CD14-positive monocyte (primary cell): ENCODE measurements at regions not wholly inside any gene's neighbourhood (a gene's known extent, or its start where the extent isn't known, plus 50 kb on each side); places are given as distances from the start of the nearest gene placed in this dataset.

Source experiments
- DNase-seq, 3 donors: peaks; one replicate each; pipeline ENCODE4 v3.0.0-alpha.2; 2011 to 2022
- H2AFZ ChIP-seq: 2 replicates; pipeline ENCODE4 v1.6.0; 2012; ENCODE audit warnings: mild to moderate bottlenecking, low read depth, low read length, inconsistent platforms; ENCODE audit not compliant: insufficient read depth, poor library complexity, severe bottlenecking
- H3K27ac ChIP-seq, 2 donors: 1 replicate in 1 of 2; 2 replicates in 1 of 2; pipeline ENCODE4 v1.5.1; 2012 to 2013; ENCODE audit warnings: low read length in 2 of 2, control low read depth in 1 of 2, inconsistent platforms in 1 of 2, low read depth in 1 of 2, mild to moderate bottlenecking in 1 of 2
- H3K27me3 ChIP-seq, 2 donors: one replicate each; pipeline versions ENCODE4 v1.6.0 to v1.6.1; 2011 to 2013; ENCODE audit warnings: low read length in 2 of 2; ENCODE audit not compliant: control insufficient read depth in 2 of 2, insufficient read depth in 2 of 2
- H3K36me3 ChIP-seq, 2 donors: replicated peaks in 1 of 2; 1 replicate in 1 of 2; 2 replicates in 1 of 2; pipeline versions ENCODE4 v1.5.1 to v1.6.1; 2012 to 2013; ENCODE audit warnings: low read length in 2 of 2, control low read depth in 1 of 2, inconsistent platforms in 1 of 2, mild to moderate bottlenecking in 1 of 2; ENCODE audit not compliant: insufficient read depth in 2 of 2, control insufficient read depth in 1 of 2
- H3K4me1 ChIP-seq, 2 donors: 1 replicate in 1 of 2; 2 replicates in 1 of 2; pipeline versions ENCODE4 v1.5.1 to v1.6.1; 2012 to 2013; ENCODE audit warnings: low read length in 2 of 2, control low read depth in 1 of 2, inconsistent platforms in 1 of 2, mild to moderate bottlenecking in 1 of 2, moderate library complexity in 1 of 2; ENCODE audit not compliant: insufficient read depth in 2 of 2, control insufficient read depth in 1 of 2
- H3K4me2 ChIP-seq: replicated peaks from 2 replicates; pipeline ENCODE3; 2012; ENCODE audit warnings: low read length, moderate library complexity, mild to moderate bottlenecking; ENCODE audit not compliant: poor library complexity, severe bottlenecking; ENCODE audit errors: extremely low read depth
- H3K4me3 ChIP-seq, 3 experiments: fragments of 200-600 bp in 1 of 3; sonication (generic) in 1 of 3; replicated peaks in 1 of 3; 1 replicate in 2 of 3; 2 replicates in 1 of 3; pipeline ENCODE4 v1.5.1; 2011 to 2013; ENCODE audit warnings: low read length in 3 of 3, mild to moderate bottlenecking in 3 of 3, control low read depth in 2 of 3, low read depth in 2 of 3, inconsistent platforms in 1 of 3, moderate library complexity in 1 of 3
- H3K79me2 ChIP-seq: 2 replicates; pipeline ENCODE4 v1.6.0; 2012; ENCODE audit warnings: mild to moderate bottlenecking, control low read depth, inconsistent platforms, low read length, moderate library complexity; ENCODE audit not compliant: insufficient read depth
- H3K9ac ChIP-seq: 2 replicates; pipeline ENCODE4 v1.6.0; 2017; ENCODE audit warnings: low read length, mild to moderate bottlenecking; ENCODE audit not compliant: insufficient read depth, poor library complexity, severe bottlenecking
- H3K9me3 ChIP-seq, 2 donors: replicated peaks in 1 of 2; 1 replicate in 1 of 2; 2 replicates in 1 of 2; pipeline versions ENCODE4 v1.5.1 to v1.6.1; 2012 to 2013; ENCODE audit warnings: low read length in 2 of 2, control low read depth in 1 of 2; ENCODE audit not compliant: control insufficient read depth in 1 of 2, insufficient read depth in 1 of 2
- H4K20me1 ChIP-seq: 2 replicates; pipeline ENCODE4 v1.6.0; 2012; ENCODE audit warnings: mild to moderate bottlenecking, low read length, control low read depth, moderate library complexity; ENCODE audit not compliant: insufficient read depth
- H3K27ac Mint-ChIP-seq, 7 donors: one replicate each; pipeline ENCODE4 v1.8.0; 2020; ENCODE audit warnings: mild to moderate bottlenecking in 7 of 7, mixed read lengths in 7 of 7, moderate library complexity in 6 of 7, inconsistent platforms in 2 of 7
- H3K27me3 Mint-ChIP-seq, 3 donors: one replicate each; pipeline ENCODE4 v1.8.0; 2021 to 2022; ENCODE audit warnings: low read depth in 3 of 3, mild to moderate bottlenecking in 3 of 3, mixed read lengths in 3 of 3, moderate library complexity in 3 of 3, inconsistent platforms in 1 of 3
- H3K36me3 Mint-ChIP-seq, 2 donors: one replicate each; pipeline ENCODE4 v1.8.0; 2020; ENCODE audit warnings: mixed read lengths in 2 of 2, inconsistent platforms in 1 of 2, mild to moderate bottlenecking in 1 of 2
- H3K4me1 Mint-ChIP-seq: one replicate; pipeline ENCODE4 v1.8.0; 2020; ENCODE audit warnings: mild to moderate bottlenecking, mixed read lengths
- H3K4me3 Mint-ChIP-seq, 2 donors: one replicate each; pipeline ENCODE4 v1.8.0; 2020; ENCODE audit warnings: mild to moderate bottlenecking in 2 of 2, mixed read lengths in 2 of 2, moderate library complexity in 1 of 2
- H3K9me3 Mint-ChIP-seq, 7 donors: one replicate each; pipeline ENCODE4 v1.8.0; 2020 to 2022; ENCODE audit warnings: mixed read lengths in 7 of 7, mild to moderate bottlenecking in 6 of 7, moderate library complexity in 6 of 7, inconsistent platforms in 2 of 7
- WGBS: methylation state at CpG from one replicate; pipeline ENCODE4 v1.1.5; 2013; ENCODE audit warnings: missing lambda C conversion rate; ENCODE audit not compliant: insufficient coverage; 5-methylcytosine and 5-hydroxymethylcytosine counted together
- intact Hi-C, 2 donors: fragments of 100-400 bp; cut with micrococcal nuclease; formaldehyde crosslinking; loops; one replicate each; pipeline versions ENCODE4 v1.15.0 to v1.15.1; 2023
- TF ChIP-seq, protein P1 (sequence below): fragments of 200-600 bp; IDR thresholded peaks from one replicate; pipeline ENCODE4 v1.8.0; 2022; ENCODE audit warnings: antibody characterized with exemption, mild to moderate bottlenecking

DNA sequence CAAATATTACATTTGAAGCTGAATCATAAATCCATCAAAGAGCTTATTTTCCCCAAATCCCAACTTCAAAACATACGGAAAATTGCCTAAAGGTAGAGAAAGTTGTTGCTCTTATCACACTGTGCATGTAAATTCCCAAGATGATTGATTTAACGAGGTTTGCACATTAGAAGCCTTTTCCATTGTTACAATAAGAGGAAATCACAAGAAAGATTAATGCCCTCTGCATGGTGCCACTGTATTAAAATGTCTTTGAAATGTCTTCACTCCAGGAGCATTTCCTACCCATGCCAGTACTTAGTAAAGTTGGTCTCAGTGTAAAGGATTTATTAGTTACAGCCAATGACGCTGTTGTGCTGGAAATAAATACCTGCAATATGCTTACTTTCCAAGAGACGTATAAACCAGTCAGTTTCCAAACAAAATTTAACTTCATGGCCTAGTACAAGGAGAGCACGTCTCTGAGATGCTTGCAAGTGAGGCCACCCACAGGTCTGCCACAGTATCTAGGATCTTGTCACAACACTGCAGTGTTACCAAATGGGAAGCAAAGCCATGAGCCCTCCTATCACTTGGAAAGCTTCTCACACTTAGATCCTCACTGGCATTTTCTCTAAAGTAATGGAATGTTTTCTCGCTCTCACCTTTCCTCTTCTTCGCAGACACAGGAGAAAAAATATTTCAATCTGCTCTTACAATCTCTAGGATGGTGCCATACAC, 112.4 kb downstream of the CETN3 start:
- no peaks in the 10 kb centered on the region for H4K20me1 ChIP-seq
- H3K9me3 ChIP-seq = no peaks in the 10 kb centered on the region
- peaks cover 0 to 4% (median 0%) of the 10 kb centered on the region in 3 donors for H3K27me3 Mint-ChIP-seq
- H2AFZ ChIP-seq = no peak overlapping the region
- TF ChIP-seq, protein P1, sequence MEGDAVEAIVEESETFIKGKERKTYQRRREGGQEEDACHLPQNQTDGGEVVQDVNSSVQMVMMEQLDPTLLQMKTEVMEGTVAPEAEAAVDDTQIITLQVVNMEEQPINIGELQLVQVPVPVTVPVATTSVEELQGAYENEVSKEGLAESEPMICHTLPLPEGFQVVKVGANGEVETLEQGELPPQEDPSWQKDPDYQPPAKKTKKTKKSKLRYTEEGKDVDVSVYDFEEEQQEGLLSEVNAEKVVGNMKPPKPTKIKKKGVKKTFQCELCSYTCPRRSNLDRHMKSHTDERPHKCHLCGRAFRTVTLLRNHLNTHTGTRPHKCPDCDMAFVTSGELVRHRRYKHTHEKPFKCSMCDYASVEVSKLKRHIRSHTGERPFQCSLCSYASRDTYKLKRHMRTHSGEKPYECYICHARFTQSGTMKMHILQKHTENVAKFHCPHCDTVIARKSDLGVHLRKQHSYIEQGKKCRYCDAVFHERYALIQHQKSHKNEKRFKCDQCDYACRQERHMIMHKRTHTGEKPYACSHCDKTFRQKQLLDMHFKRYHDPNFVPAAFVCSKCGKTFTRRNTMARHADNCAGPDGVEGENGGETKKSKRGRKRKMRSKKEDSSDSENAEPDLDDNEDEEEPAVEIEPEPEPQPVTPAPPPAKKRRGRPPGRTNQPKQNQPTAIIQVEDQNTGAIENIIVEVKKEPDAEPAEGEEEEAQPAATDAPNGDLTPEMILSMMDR = no peak
- no peak overlapping the region for H3K4me3 Mint-ChIP-seq
- H3K79me2 ChIP-seq = no peaks in the 10 kb centered on the region
- H3K4me1 Mint-ChIP-seq = no peaks in the 10 kb centered on the region
- no peak overlapping the region for H3K4me3 ChIP-seq
- H3K9me3 Mint-ChIP-seq = peaks cover 0 to 7% (median 2%) of the 10 kb centered on the region in 7 donors
- no peaks in the 10 kb centered on the region for H3K36me3 ChIP-seq
- 100% methylated on average over 2 of the region's 7 CpGs for WGBS
- H3K27me3 ChIP-seq = no peaks in the 10 kb centered on the region
- intact Hi-C loops = no loop called here
- no peak overlapping the region for H3K27ac ChIP-seq
- no peaks in the 10 kb centered on the region for H3K36me3 Mint-ChIP-seq
- no peaks in the 10 kb centered on the region for H3K4me1 ChIP-seq
- no peak overlapping the region for H3K4me2 ChIP-seq
- no peak overlapping the region for H3K9ac ChIP-seq
- no peak for DNase-seq
- H3K27ac Mint-ChIP-seq = no peak overlapping the region

DNA sequence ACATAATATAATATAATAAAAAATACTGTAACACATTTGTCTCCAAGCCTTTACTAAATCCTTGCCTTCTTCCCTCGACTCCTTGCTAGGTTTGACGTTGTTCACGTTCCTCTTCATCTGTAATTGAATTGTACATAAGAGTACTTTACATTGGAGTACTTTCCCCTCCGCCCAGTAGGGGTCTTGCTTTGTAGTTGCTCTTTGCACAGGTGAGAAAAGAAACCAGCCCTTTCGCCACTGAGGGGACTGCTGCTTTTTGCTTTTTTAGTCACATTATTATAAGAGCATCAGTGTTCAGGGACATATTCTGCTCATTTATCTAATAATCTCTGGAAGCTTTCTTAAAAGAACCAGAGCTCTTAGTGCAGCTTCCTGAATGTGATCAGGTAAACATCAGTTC, 115.0 kb downstream of the CETN3 start:
- no peak for DNase-seq
- no peaks in the 10 kb centered on the region for H3K27me3 ChIP-seq
- no peaks in the 10 kb centered on the region for H3K9me3 ChIP-seq
- Mint-ChIP-seq H3K4me3 (no peak overlapping the region), H3K4me1 (no peaks in the 10 kb centered on the region), H3K9me3 (peaks cover 0 to 7% (median 2%) of the 10 kb centered on the region in 7 donors), H3K27ac (no peak overlapping the region), H3K36me3 (no peaks in the 10 kb centered on the region), H3K27me3 (peaks cover 0 to 4% (median 0%) of the 10 kb centered on the region in 3 donors)
- intact Hi-C loops = no loop called here
- no peaks in the 10 kb centered on the region for H3K36me3 ChIP-seq
- no peak overlapping the region for H2AFZ ChIP-seq
- no peaks in the 10 kb centered on the region for H3K4me1 ChIP-seq
- TF ChIP-seq, protein P1 = no peak
- no peak overlapping the region for H3K27ac ChIP-seq
- WGBS = 100% methylated on average over 2 of the region's 5 CpGs
- no peaks in the 10 kb centered on the region for H3K79me2 ChIP-seq
- H3K4me3 ChIP-seq = no peak overlapping the region
- no peak overlapping the region for H3K4me2 ChIP-seq
- H3K9ac ChIP-seq = no peak overlapping the region
- no peaks in the 10 kb centered on the region for H4K20me1 ChIP-seq
